B cell (primary cell): ENCODE measurements at regions not wholly inside any gene's neighbourhood (a gene's known extent, or its start where the extent isn't known, plus 50 kb on each side); places are given as distances from the start of the nearest gene placed in this dataset.

ENCODE experiments used
- ATAC-seq: fragments of 200-7000 bp; cut with Tn5 transposase; one replicate; pipeline ENCODE4 v1.10.0; 2021; ENCODE audit warnings: low read depth, mild to moderate bottlenecking, moderate number of reproducible peaks, moderate library complexity
- CTCF ChIA-PET: fragments of 350-600 bp; sonication (Branson Sonifier 250); formaldehyde crosslinking; loops from one replicate; lab custom pipeline; 2021; ENCODE audit warnings: antibody characterized with exemption, inconsistent platforms; lab: Charles Lee
- POLR2A ChIA-PET: fragments of 350-600 bp; sonication (Branson Sonifier 250); formaldehyde crosslinking; loops from one replicate; lab custom pipeline; 2021; ENCODE audit warnings: antibody characterized with exemption; lab: Charles Lee
- DNase-seq: peaks from one replicate; pipeline ENCODE4 v3.0.0; 2013
- H2AFZ ChIP-seq: 2 replicates; pipeline ENCODE4 v1.6.1; 2012; ENCODE audit warnings: mild to moderate bottlenecking, low read depth, low read length; ENCODE audit not compliant: insufficient read depth, poor library complexity, severe bottlenecking
- H3K27ac ChIP-seq, 2 donors: 1 replicate in 1 of 2; 2 replicates in 1 of 2; pipeline ENCODE4 v1.5.1; 2012 to 2013; ENCODE audit warnings: low read length in 2 of 2, mild to moderate bottlenecking in 2 of 2, moderate library complexity in 1 of 2
- H3K27me3 ChIP-seq, 4 experiments: fragments of 200-600 bp in 1 of 4; sonication (generic) in 1 of 4; replicated peaks in 1 of 4; 1 replicate in 2 of 4; 2 replicates in 2 of 4; pipeline versions ENCODE4 v1.6.1 to v1.7.0; 2013 to 2016; ENCODE audit warnings: low read length in 3 of 4, mild to moderate bottlenecking in 2 of 4, mixed read lengths in 1 of 4, moderate library complexity in 1 of 4; ENCODE audit not compliant: insufficient read depth in 4 of 4, control insufficient read depth in 3 of 4; ENCODE audit errors: control extremely low read depth in 1 of 4
- H3K36me3 ChIP-seq, 2 experiments: replicated peaks in 1 of 2; 1 replicate in 1 of 2; 2 replicates in 1 of 2; pipeline versions ENCODE4 v1.6.1 to v1.7.1; 2013; ENCODE audit warnings: low read length in 1 of 2; ENCODE audit not compliant: insufficient read depth in 2 of 2, control insufficient read depth in 1 of 2; ENCODE audit errors: control extremely low read depth in 1 of 2, extremely low read depth in 1 of 2
- H3K4me1 ChIP-seq, 2 donors: fragments of 200-600 bp in 1 of 2; sonication (generic) in 1 of 2; 1 replicate in 1 of 2; 2 replicates in 1 of 2; pipeline versions ENCODE4 v1.5.1 to v1.6.1; 2013 to 2017; ENCODE audit warnings: low read length in 2 of 2; ENCODE audit not compliant: control insufficient read depth in 2 of 2, insufficient read depth in 2 of 2
- H3K4me2 ChIP-seq: replicated peaks from 2 replicates; pipeline ENCODE3; 2012; ENCODE audit warnings: mild to moderate bottlenecking, low read depth, low read length; ENCODE audit not compliant: poor library complexity, severe bottlenecking
- H3K4me3 ChIP-seq, 5 experiments: fragments of 200-600 bp in 1 of 5; sonication (generic) in 1 of 5; 1 replicate in 3 of 5; 2 replicates in 2 of 5; pipeline versions ENCODE4 v1.5.1 to v1.7.0; 2011 to 2016; ENCODE audit warnings: low read length in 4 of 5, mild to moderate bottlenecking in 4 of 5, low read depth in 2 of 5, control low read depth in 1 of 5, moderate library complexity in 1 of 5; ENCODE audit not compliant: insufficient read depth in 1 of 5; ENCODE audit errors: control extremely low read depth in 1 of 5, extremely low read depth in 1 of 5
- H3K79me2 ChIP-seq: fragments of 200-600 bp; sonication (generic); one replicate; pipeline ENCODE4 v1.6.0; 2016; ENCODE audit warnings: low read length; ENCODE audit not compliant: control insufficient read depth, insufficient read depth
- H3K9ac ChIP-seq: fragments of 200-600 bp; sonication (generic); 2 replicates; pipeline ENCODE4 v1.6.1; 2017; ENCODE audit warnings: mild to moderate bottlenecking, low read length, moderate library complexity
- H3K9me3 ChIP-seq, 3 donors: one replicate each; pipeline versions ENCODE4 v1.6.1 to v1.7.1; 2013; ENCODE audit warnings: low read length in 2 of 3; ENCODE audit not compliant: control insufficient read depth in 2 of 3, insufficient read depth in 1 of 3; ENCODE audit errors: control extremely low read depth in 1 of 3
- H4K20me1 ChIP-seq: 2 replicates; pipeline ENCODE4 v1.6.0; 2012; ENCODE audit warnings: mild to moderate bottlenecking, low read length; ENCODE audit not compliant: insufficient read depth, control insufficient read depth, poor library complexity, severe bottlenecking
- H3K27ac Mint-ChIP-seq: one replicate; pipeline ENCODE4 v1.8.0; 2021; ENCODE audit warnings: mixed read lengths
- H3K27me3 Mint-ChIP-seq: one replicate; pipeline ENCODE4 v1.8.0; 2021; ENCODE audit warnings: mixed read lengths
- H3K4me1 Mint-ChIP-seq: one replicate; pipeline ENCODE4 v1.8.0; 2021; ENCODE audit warnings: mixed read lengths
- H3K4me3 Mint-ChIP-seq: one replicate; pipeline ENCODE4 v1.8.0; 2021; ENCODE audit warnings: mixed read lengths
- H3K9me3 Mint-ChIP-seq: one replicate; pipeline ENCODE4 v1.8.0; 2022; ENCODE audit warnings: mixed read lengths; ENCODE audit not compliant: insufficient read depth
- EZH2 ChIP-seq: IDR thresholded peaks from 2 replicates; pipeline ENCODE4 v1.6.1; 2012; ENCODE audit warnings: borderline replicate concordance, low read depth, mild to moderate bottlenecking, moderate library complexity, low read length; ENCODE audit not compliant: insufficient read depth, poor library complexity, severe bottlenecking
- WGBS: methylation state at CpG from one replicate; pipeline ENCODE4 v1.1.5; 2013; ENCODE audit warnings: missing lambda C conversion rate; ENCODE audit not compliant: insufficient coverage; 5-methylcytosine and 5-hydroxymethylcytosine counted together
- intact Hi-C: fragments of 100-400 bp; cut with micrococcal nuclease; formaldehyde crosslinking; loops from one replicate; pipeline ENCODE4 v1.10.0; 2022
- TF ChIP-seq, protein P1 (sequence below): fragments of 200-600 bp; IDR thresholded peaks from one replicate; pipeline ENCODE4 v1.8.0; 2022; ENCODE audit warnings: antibody characterized with exemption, mild to moderate bottlenecking

DNA sequence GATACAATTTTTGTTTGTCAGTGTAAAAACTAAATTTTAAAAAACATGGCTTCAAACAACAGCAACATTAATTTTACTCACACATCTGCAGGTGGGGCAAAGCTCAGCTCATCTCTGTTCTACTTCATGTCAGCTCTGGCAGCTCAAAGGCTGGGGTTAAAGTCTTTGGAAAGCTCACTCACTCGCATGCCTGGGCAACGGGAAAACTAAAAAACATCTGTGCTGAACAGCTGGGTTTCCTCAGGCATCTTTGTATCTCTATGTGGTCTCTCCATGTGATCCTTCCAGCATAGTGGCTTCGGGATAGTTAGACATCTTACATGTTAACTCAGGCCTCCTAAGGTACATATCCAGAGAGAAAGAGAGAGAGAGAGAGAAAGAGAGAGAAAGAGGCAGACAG, 499.6 kb downstream of the RFPL4B start:
- Histone ChIP-seq H3K27ac (no peak overlapping the region), H3K4me1 (no peaks in the 10 kb centered on the region), H3K4me3 (no peak overlapping the region), H4K20me1 (no peaks in the 10 kb centered on the region), H3K27me3 (no peaks in the 10 kb centered on the region), H3K9me3 (no peaks in the 10 kb centered on the region), H2AFZ (no peak overlapping the region), H3K4me2 (no peak overlapping the region), H3K9ac (no peak overlapping the region), H3K79me2 (no peaks in the 10 kb centered on the region), H3K36me3 (no peaks in the 10 kb centered on the region)
- WGBS: 100% methylated on average over 2 of the region's 3 CpGs
- ATAC-seq (no peak), DNase-seq (no peak)
- peaks cover 2% of the 10 kb centered on the region for H3K9me3 Mint-ChIP-seq
- intact Hi-C loops: no loop called here
- no peaks in the 10 kb centered on the region for H3K27me3 Mint-ChIP-seq
- POLR2A ChIA-PET: no interaction called here
- no peak overlapping the region for H3K4me3 Mint-ChIP-seq
- no peak for TF ChIP-seq EZH2
- TF ChIP-seq, protein P1, sequence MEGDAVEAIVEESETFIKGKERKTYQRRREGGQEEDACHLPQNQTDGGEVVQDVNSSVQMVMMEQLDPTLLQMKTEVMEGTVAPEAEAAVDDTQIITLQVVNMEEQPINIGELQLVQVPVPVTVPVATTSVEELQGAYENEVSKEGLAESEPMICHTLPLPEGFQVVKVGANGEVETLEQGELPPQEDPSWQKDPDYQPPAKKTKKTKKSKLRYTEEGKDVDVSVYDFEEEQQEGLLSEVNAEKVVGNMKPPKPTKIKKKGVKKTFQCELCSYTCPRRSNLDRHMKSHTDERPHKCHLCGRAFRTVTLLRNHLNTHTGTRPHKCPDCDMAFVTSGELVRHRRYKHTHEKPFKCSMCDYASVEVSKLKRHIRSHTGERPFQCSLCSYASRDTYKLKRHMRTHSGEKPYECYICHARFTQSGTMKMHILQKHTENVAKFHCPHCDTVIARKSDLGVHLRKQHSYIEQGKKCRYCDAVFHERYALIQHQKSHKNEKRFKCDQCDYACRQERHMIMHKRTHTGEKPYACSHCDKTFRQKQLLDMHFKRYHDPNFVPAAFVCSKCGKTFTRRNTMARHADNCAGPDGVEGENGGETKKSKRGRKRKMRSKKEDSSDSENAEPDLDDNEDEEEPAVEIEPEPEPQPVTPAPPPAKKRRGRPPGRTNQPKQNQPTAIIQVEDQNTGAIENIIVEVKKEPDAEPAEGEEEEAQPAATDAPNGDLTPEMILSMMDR: no peak
- peaks cover under 1% of the 10 kb centered on the region for H3K4me1 Mint-ChIP-seq
- CTCF ChIA-PET: no interaction called here
- H3K27ac Mint-ChIP-seq: no peak overlapping the region

DNA sequence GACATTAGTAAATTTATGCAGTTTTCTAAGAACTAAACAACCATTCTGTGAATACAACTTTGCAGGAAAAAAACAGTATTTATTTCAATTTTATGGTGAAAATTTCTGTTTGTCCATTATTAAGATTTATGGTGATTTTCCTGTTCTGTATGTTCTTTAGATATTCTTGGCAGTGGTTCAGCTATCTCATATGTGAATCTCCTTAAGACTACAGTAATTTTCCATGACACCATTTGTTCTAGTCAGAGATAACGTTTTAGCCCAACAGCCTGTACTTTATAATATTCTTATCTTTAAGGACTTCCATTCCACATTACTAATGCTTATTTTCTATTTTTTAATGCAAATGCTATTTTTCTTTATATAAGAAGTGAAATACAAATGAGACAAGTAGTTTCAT, 504.0 kb downstream of the RFPL4B start:
- no peak for TF ChIP-seq EZH2
- TF ChIP-seq, protein P1: no peak

More for the DNA sequence above, 504.0 kb downstream of the RFPL4B start:
- H3K9ac ChIP-seq: no peak overlapping the region
- no peak overlapping the region for H3K27ac Mint-ChIP-seq
- no peaks in the 10 kb centered on the region for H3K9me3 Mint-ChIP-seq
- H3K9me3 ChIP-seq: no peaks in the 10 kb centered on the region
- intact Hi-C loops: no loop called here
- no peaks in the 10 kb centered on the region for H3K36me3 ChIP-seq
- WGBS: no CpG with 5 or more reads among the region's 1 CpG
- H3K4me2 ChIP-seq: no peak overlapping the region
- ChIA-PET CTCF (no interaction called here), POLR2A (no interaction called here)
- H3K4me1 ChIP-seq: no peaks in the 10 kb centered on the region
- H4K20me1 ChIP-seq: no peaks in the 10 kb centered on the region
- H3K27me3 ChIP-seq: no peaks in the 10 kb centered on the region
- DNase-seq (no peak), ATAC-seq (no peak)
- H2AFZ ChIP-seq: no peak overlapping the region
- no peak overlapping the region for H3K4me3 Mint-ChIP-seq
- no peak overlapping the region for H3K27ac ChIP-seq
- no peak overlapping the region for H3K4me3 ChIP-seq
- peaks cover 5% of the 10 kb centered on the region for H3K27me3 Mint-ChIP-seq
- H3K4me1 Mint-ChIP-seq: no peaks in the 10 kb centered on the region
- no peaks in the 10 kb centered on the region for H3K79me2 ChIP-seq
